KMS-11 (cell line): ENCODE measurements at regions not wholly inside any gene's neighbourhood (a gene's known extent, or its start where the extent isn't known, plus 50 kb on each side); places are given as distances from the start of the nearest gene placed in this dataset.

Source experiments
- H2AFZ ChIP-seq: fragments of 200-600 bp; sonication (generic); 2 replicates; pipeline ENCODE4 v1.6.1; 2016; ENCODE audit warnings: antibody characterized with exemption, mixed run types, low read depth
- H3K27ac ChIP-seq: fragments of 200-600 bp; sonication (generic); 2 replicates; pipeline ENCODE4 v1.6.1; 2016; ENCODE audit warnings: mild to moderate bottlenecking, mixed run types
- H3K27me3 ChIP-seq: fragments of 200-600 bp; sonication (generic); 2 replicates; pipeline ENCODE4 v1.6.1; 2017; ENCODE audit warnings: mild to moderate bottlenecking, low read depth, mixed run types, moderate library complexity; ENCODE audit not compliant: insufficient read depth
- H3K36me3 ChIP-seq: fragments of 200-600 bp; sonication (generic); 2 replicates; pipeline ENCODE4 v1.6.1; 2017; ENCODE audit warnings: mild to moderate bottlenecking, mixed run types; ENCODE audit not compliant: insufficient read depth
- H3K4me1 ChIP-seq: fragments of 200-600 bp; sonication (generic); 2 replicates; pipeline ENCODE4 v1.6.1; 2016; ENCODE audit warnings: mild to moderate bottlenecking, low read depth, mixed run types; ENCODE audit not compliant: poor library complexity, severe bottlenecking
- H3K4me2 ChIP-seq: fragments of 200-600 bp; sonication (generic); 2 replicates; pipeline ENCODE4 v1.7.0; 2016; ENCODE audit warnings: mild to moderate bottlenecking, mixed run types
- H3K4me3 ChIP-seq: fragments of 200-600 bp; sonication (generic); IDR thresholded peaks from 2 replicates; pipeline ENCODE4 v1.6.1; 2017; ENCODE audit warnings: low read depth, low read length, mixed read lengths; ENCODE audit not compliant: insufficient read depth
- H3K79me2 ChIP-seq: fragments of 200-600 bp; sonication (generic); 2 replicates; pipeline ENCODE4 v1.6.1; 2016; ENCODE audit warnings: low read depth, mixed run types; ENCODE audit not compliant: insufficient read depth
- H3K9ac ChIP-seq: fragments of 200-600 bp; sonication (generic); 2 replicates; pipeline ENCODE4 v1.6.1; 2016; ENCODE audit warnings: mild to moderate bottlenecking, mixed run types
- H4K20me1 ChIP-seq: fragments of 200-600 bp; sonication (generic); 2 replicates; pipeline ENCODE4 v1.6.1; 2016; ENCODE audit warnings: mild to moderate bottlenecking, mixed run types; ENCODE audit not compliant: insufficient read depth
- CTCF ChIP-seq: fragments of 200-600 bp; sonication (generic); conservative IDR thresholded peaks from 2 replicates; pipeline ENCODE4 v1.6.1; 2017; ENCODE audit warnings: low read depth, mild to moderate bottlenecking, antibody characterized with exemption, low read length, moderate library complexity, mixed read lengths

DNA sequence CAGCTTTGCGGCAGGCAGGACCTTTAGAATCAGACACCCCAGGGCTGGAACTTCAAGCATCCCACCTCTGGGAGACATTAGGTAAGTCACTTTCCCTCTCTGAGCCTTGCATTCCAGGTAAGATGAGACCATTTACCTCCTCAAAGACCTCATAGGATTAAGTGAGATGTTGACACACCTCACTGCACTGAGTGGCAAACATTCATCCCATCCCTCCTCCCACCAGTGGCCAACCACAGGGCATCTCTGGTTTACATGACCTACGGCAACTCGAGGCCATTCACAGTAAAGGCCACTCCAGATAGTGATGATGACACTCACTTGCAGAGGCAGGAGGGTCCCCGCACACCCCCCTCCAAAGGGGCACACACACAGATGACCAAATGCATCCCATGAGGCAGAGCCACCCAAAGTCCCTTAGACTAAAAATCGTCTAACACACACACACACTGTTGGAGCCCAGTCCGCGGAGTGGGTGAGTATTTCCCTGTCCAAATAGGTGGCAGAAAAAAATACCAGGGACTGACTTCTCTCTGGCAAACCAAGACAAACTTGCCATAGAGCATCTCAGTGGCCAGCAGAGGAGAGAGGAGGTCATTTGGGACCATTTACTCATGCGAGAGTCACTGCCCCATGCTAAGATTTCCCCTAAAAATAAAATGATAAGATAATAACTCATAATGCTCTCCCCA lies 454.9 kb downstream of the SOX9 start:
- no peak overlapping the region for H3K4me2 ChIP-seq
- H4K20me1 ChIP-seq = peaks cover 8% of the 10 kb centered on the region
- H3K79me2 ChIP-seq = peaks cover 96% of the 10 kb centered on the region

GRCh38 chr17:72576289-72576759 lies 455.5 kb downstream of the SOX9 start:
- no peak for TF ChIP-seq CTCF
- Histone ChIP-seq H3K79me2 (peaks cover 96% of the 10 kb centered on the region), H3K27ac (no peak overlapping the region), H3K4me1 (no peaks in the 10 kb centered on the region), H3K36me3 (no peaks in the 10 kb centered on the region), H3K27me3 (no peaks in the 10 kb centered on the region), H3K4me3 (no peak overlapping the region), H4K20me1 (peaks cover 8% of the 10 kb centered on the region), H3K4me2 (no peak overlapping the region), H3K9ac (no peak overlapping the region), H2AFZ (no peak overlapping the region)

More for the DNA sequence above, 454.9 kb downstream of the SOX9 start:
- Histone ChIP-seq H3K27me3 (no peaks in the 10 kb centered on the region), H3K4me1 (no peaks in the 10 kb centered on the region), H3K4me3 (no peak overlapping the region), H2AFZ (no peak overlapping the region), H3K9ac (no peak overlapping the region), H3K27ac (no peak overlapping the region), H3K36me3 (no peaks in the 10 kb centered on the region)
- TF ChIP-seq CTCF = no peak

GRCh38 chr17:72578817-72579470 lies 458.1 kb downstream of the SOX9 start:
- H2AFZ ChIP-seq = no peak overlapping the region
- H3K27ac ChIP-seq = no peak overlapping the region
- peaks cover 8% of the 10 kb centered on the region for H4K20me1 ChIP-seq
- no peaks in the 10 kb centered on the region for H3K27me3 ChIP-seq
- no peaks in the 10 kb centered on the region for H3K36me3 ChIP-seq
- no peaks in the 10 kb centered on the region for H3K4me1 ChIP-seq
- H3K4me2 ChIP-seq = no peak overlapping the region
- no peak for TF ChIP-seq CTCF
- H3K4me3 ChIP-seq = no peak overlapping the region
- H3K79me2 ChIP-seq = peaks cover 95% of the 10 kb centered on the region
- no peak overlapping the region for H3K9ac ChIP-seq

GRCh38 chr17:72579990-72580320 lies 459.1 kb downstream of the SOX9 start:
- no peak overlapping the region for H3K4me3 ChIP-seq
- H3K27ac ChIP-seq = no peak overlapping the region
- H3K36me3 ChIP-seq = no peaks in the 10 kb centered on the region
- no peak overlapping the region for H2AFZ ChIP-seq
- H3K4me1 ChIP-seq = no peaks in the 10 kb centered on the region
- no peak overlapping the region for H3K4me2 ChIP-seq
- H3K27me3 ChIP-seq = no peaks in the 10 kb centered on the region
- peaks cover 95% of the 10 kb centered on the region for H3K79me2 ChIP-seq
- no peak for TF ChIP-seq CTCF
- H4K20me1 ChIP-seq = peaks cover 8% of the 10 kb centered on the region; the same call in 1 of the 2 replicates
- no peak overlapping the region for H3K9ac ChIP-seq
